ENCODE measurements at regions not wholly inside any gene's neighbourhood (a gene's known extent, or its start where the extent isn't known, plus 50 kb on each side); places are given as distances from the start of the nearest gene placed in this dataset.
"Not testable (repeated sequence)": the region's sequence is repeated elsewhere in the genome, so short reads cannot be mapped to it uniquely, and the experiment has no call there.

- no peak for DNase-seq
These were observed 1108.4 kb upstream of the PCDH20 start for GRCh38 chr13:62524061-62524460.

- DNase-seq = peak; percentile 39 to 59 (median 50)
These were observed 1096.8 kb upstream of the PCDH20 start for GRCh38 chr13:62512194-62513141.

- no peak for DNase-seq
These were observed 1095.4 kb upstream of the PCDH20 start for GRCh38 chr13:62510906-62511655.

GRCh38 chr13:62502588-62502987 is 1086.9 kb upstream of the PCDH20 start:
- no peak for DNase-seq

- DNase-seq = no peak
These were observed 1074.1 kb upstream of the PCDH20 start for GRCh38 chr13:62489731-62490130.

- no peak for DNase-seq
These were observed 1068.1 kb upstream of the PCDH20 start for GRCh38 chr13:62483774-62484173.

- DNase-seq = no peak
These were observed 1066.7 kb upstream of the PCDH20 start for GRCh38 chr13:62482351-62482750.

GRCh38 chr13:62473944-62474237 is 1058.2 kb upstream of the PCDH20 start:
- DNase-seq = no peak

- no peak for DNase-seq
These were observed 1057.7 kb upstream of the PCDH20 start for GRCh38 chr13:62473190-62473943.

- no peak for DNase-seq
These were observed 1038.1 kb upstream of the PCDH20 start for GRCh38 chr13:62453761-62454160.

- DNase-seq = no peak
These were observed 1035.1 kb upstream of the PCDH20 start for GRCh38 chr13:62450759-62451158.

GRCh38 chr13:62447771-62448382 is 1032.2 kb upstream of the PCDH20 start:
- DNase-seq = not testable (repeated sequence)

- no peak for DNase-seq
These were observed 1029.2 kb upstream of the PCDH20 start for GRCh38 chr13:62444805-62445204.

- no peak for DNase-seq
These were observed 1018.4 kb upstream of the PCDH20 start for GRCh38 chr13:62434081-62434480.

GRCh38 chr13:62433660-62434059 is 1018.0 kb upstream of the PCDH20 start:
- no peak for DNase-seq

- no peak for DNase-seq
These were observed 1017.3 kb upstream of the PCDH20 start for GRCh38 chr13:62432906-62433305.

- DNase-seq = no peak
These were observed 1016.6 kb upstream of the PCDH20 start for GRCh38 chr13:62432295-62432694.

- no peak for DNase-seq
These were observed 1016.2 kb upstream of the PCDH20 start for GRCh38 chr13:62431852-62432251.

GRCh38 chr13:62418872-62419271 is 1003.2 kb upstream of the PCDH20 start:
- DNase-seq = no peak

GRCh38 chr13:62418376-62418775 is 1002.7 kb upstream of the PCDH20 start:
- no peak for DNase-seq

GRCh38 chr13:62407871-62408270 is 992.2 kb upstream of the PCDH20 start:
- DNase-seq = no peak

GRCh38 chr13:62388515-62388914 is 972.9 kb upstream of the PCDH20 start:
- DNase-seq = no peak

GRCh38 chr13:62387647-62388046 is 972.0 kb upstream of the PCDH20 start:
- DNase-seq = no peak

Measured in suppressor macrophage (primary cell).